Activated T-cell treated with anti-CD3 and anti-CD28 coated beads, Interleukin-2, amount 50 U/mL, for 48 hours (primary cell): ENCODE measurements at regions not wholly inside any gene's neighbourhood (a gene's known extent, or its start where the extent isn't known, plus 50 kb on each side); places are given as distances from the start of the nearest gene placed in this dataset.

ENCODE experiments used
- DNase-seq, 2 experiments: peaks; one replicate each; pipeline ENCODE4 v3.0.0-alpha.2; 2020

DNA sequence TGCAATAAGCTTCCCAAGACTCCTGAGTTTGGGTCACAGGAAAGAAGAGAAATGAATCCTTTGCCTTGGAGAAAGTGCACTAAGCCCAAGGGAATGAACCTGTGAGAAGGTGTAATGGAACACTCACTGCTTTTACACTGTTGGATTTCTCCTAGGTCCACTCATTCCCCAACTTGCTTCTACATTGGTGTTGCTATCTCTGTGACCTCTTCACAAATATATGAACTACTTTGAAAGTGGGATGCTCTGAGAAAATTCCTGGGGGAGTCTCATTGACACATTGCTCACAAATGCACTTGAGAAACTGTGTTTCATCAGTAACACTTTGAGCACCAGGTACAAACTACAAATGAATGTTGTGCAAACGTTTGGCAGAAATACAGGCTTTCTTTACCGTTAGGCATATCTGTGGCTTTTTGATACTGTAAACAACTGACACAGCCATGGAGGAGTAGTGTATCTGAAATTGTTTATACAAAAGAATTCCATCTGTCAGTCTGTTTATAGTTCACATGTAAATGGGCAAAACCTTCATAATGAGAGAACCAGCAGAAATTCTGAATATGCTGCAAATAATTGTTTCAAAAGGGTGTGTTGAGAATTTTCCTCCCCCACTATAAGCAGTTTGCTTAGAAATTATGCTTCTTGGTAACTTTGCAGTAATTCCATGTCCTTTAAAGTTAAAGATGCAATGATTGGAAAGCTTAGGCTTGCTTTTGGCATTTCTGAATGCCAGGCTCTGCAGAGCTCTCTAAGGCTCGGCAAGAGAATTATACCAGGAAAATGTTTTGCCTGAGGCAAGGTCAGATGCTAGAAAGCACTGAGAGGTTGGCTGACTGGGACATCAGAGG, 348.5 kb upstream of the DDHD1 start:
- DNase-seq, result no peak

DNA sequence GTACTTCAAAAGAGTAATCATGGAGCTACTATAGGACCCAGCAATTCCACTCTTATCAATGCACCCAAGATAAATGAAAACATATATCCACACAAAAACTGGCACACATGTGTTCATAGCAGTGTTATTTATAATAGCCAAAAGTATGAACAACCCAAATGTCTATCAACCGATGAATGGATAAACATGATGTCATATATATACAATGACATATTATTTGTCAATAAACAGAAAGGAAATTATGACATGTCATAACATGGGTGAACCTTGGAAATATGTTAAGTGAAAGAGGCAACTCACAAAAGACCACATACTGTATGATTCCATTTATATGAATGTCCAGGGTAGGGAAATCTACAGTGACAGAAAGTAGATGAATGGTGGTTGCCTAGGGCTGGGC, 347.1 kb upstream of the DDHD1 start:
- no peak for DNase-seq

DNA sequence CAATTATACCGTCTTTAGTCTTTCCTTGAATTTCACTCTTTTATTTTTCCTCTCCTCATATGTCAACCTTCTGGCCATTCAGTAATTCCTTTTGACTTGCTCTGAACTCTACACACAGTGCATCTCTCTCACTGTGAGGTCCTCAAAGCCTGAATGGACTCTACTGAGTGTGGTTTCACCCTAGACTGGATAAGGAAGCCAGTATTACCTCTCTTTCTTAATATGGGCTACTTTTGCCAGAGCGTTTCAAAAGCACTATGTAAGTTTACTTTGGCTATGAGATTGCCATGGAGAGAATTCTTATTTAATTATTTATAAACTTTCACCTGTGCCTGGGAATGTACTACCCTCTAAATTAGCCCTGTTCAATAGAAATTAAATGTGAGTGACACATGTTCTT, 343.5 kb upstream of the DDHD1 start:
- DNase-seq, result no peak

DNA sequence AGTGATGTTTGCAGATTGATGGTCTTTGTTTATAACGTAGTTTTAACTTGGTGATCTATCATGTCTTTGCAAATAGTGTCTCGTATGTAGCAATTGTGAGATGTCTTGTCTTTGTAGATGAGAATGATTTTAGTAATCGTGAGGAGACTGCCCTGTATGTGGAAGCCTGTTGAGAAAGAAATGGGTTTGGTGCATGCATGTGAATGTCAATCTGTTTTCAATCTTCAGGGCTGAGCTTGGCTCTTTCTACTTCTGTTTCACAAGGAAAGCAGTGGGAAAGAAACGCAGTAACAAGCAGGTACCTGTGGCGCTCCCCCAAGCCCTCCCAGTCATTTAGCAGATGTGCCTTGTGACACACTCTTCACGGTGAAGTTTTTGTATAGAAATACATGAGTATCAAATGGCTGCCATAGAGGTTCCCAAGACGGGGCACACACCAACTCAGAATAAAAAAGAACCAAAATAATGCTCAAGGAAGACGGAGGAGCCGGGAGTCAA, 342.8 kb upstream of the DDHD1 start:
- no peak for DNase-seq

DNA sequence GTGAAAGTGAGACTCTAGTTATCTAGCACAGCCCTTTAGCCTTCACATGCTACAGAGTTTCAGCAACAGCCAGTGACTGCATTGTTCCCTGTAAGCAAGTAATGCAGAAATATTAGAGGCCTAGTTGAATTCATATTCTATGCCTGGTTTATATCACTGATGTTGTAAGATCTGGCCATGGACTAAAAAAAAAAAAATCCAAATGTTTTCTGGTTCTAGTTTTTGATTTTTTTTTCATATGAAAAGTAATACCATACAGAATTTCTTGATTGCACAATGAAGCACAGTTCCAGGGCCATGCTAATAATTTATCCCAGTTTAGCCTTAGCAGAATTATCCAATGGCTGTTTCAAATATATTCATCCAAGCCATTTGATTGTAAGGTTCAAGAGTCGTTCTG, 341.5 kb upstream of the DDHD1 start:
- no peak for DNase-seq

DNA sequence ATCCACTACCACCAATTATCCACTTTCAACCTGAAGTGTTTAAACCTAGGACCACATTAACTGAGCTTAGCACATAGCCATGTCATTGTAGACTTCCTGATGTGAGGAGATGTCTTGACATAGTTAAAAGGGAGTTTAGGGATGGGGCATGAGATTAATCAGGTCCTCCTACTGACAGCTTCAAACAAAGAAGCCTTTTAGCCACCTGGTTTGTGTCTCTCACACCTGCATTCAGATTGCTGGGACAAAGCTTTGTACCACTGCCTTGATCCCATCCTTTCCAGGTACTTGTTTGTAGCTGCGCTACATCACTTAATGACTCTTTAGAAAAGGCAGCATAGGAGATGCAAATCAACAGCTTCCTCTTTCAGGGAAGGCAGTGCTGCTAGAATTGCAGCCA, 340.7 kb upstream of the DDHD1 start:
- DNase-seq, result no peak

DNA sequence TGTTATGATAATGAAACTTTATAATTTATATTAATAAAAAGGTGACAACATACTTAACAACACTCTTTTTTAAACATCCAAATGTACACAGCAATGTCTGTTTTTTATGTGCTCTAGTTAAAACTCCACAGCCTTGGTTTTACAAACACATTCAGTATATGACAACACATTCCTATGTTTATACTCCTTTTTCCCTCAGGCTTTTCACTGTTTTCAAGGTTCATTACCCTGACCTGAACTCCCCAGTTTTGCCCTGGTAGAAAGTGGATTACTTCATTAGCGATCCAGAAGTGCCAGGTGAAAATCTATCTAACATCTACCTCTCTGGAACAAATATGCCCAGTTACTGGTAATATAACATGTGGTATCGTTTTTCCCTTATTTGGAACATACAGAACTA, 340.2 kb upstream of the DDHD1 start:
- no peak for DNase-seq

DNA sequence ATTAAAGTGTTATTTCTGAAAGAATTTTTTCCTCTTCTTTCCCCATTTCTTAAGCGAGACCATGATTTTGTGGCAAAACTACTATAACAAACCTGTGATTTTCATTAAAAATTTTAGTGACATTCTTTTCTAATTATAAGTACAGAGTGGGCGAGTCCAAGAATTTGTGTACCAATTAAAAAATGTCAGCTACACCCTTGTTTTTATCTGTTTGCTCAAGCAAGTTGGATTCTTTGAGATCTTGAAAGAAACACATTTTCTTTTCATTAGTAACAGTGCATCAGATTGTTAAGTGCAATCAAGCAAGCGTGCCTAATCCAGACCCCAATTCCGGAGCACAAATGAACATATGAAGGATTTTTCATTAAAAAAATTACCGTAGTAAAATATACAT, 338.8 kb upstream of the DDHD1 start:
- no peak for DNase-seq

DNA sequence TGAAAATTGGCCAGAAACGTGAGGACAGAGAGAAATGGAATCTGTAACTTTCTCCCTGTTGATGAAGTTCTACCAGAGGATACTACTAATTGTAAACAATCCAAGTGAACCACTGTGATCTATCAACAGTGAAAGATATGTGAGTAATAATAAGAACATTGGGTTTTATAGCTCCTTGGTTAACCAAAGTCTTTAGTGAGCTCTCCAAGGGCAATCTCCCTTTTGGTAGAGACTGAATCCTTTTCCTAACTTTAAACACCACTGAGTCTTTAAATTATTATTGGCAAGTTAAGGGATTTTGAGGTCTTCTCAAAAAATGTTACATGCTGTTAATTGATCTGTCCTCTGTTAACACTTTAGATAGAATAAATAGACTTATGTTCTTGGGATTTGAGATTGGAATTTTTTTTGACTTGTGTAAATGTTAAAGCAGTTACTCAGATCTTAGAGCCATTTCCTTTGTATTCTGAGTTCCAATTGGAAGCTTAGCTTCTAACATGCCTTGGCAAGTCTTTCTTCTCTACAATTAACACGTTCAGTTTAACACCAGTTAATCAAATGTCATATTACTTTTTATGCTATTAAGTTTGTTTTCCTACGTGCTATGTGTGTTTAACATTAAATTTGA, 338.2 kb upstream of the DDHD1 start:
- no peak for DNase-seq

DNA sequence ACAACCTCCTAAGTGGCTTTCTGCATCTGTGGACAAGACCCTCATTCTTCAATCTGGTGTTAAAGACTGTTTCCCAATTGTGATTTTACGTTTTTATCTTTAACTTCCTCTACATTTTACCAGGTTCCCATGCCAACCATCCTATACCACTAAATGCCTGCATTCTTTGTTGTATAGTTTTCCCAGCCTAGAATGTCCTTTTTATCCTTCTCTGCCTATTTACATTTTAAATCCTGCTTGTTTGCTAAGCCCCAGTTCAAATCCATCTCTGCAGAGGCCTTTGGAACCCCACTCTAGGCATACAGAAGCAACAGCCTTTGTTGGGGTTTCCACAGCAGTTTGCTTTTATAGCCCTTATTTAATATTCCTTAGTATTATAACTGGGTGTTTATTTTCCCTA, 325.1 kb upstream of the DDHD1 start:
- DNase-seq, result no peak

DNA sequence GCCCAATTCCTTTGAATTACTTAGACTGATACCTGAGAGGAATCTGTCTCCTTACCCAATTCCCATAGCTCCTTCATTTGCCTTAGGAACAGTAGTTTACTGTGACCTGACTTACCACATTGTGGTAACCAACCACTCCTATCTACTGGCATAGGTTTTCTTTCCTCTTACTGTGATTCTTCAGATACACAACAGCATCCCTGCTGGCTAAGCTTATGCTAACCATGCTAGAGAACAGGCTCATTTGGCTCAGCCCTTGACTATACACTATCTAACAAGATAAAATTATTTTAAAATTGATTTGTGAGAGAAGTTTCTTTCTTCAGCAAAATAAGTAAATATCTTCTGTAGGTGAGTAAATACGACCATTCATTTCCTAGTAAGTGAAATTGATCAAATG, 320.4 kb upstream of the DDHD1 start:
- DNase-seq, result no peak

DNA sequence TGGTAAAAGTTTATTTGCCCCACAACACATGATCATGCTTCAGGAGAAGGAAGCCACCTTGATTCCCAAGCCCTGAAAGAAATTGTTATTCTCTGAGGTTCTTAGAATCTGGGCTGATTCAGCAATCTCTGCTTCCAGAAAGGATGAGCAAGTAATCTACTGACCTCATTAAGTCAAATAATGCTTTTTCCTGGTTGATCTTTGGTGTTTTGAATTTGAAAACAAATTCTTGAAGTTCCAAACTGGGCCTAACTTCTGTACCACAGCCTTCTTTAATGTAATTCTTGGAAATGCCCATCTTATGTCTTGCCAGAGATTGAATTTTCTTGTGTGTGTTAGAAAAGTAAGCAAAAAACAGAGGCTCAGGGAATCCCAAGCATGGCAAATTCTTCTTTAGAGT, 319.2 kb upstream of the DDHD1 start:
- DNase-seq, result no peak

DNA sequence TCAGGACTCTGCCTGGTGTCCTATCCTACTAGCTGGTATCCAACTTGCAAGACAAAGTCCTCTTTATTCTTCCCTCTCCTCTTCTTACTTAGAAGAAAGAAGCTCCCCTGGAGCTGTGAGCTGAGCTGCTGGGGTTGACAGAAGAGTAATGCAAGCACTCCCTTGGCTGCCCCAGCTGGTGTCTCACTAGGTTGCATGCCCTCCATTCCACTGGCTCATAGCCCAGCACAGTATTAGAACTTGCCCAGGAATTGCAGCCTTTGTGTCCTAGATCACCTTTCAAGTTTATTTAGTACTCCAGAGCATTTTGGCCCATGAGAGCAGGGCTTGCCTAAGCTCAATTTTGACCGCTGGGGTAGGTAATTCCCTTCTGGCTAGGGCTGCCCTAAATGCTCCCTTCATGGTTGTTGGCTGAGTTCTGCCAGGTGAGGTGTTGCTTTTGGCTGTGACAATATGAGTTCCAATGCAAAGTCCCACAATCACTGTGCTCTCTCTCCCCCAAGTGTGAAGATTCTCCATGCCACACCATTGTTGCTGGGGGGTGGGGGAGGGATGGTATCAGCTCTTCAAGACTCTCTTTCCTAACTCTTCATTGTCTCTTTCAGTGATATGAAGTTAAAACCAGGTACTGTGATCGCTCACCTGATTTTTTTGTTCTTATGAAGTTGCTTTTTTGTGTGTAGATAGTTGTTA, 317.4 kb upstream of the DDHD1 start:
- no peak for DNase-seq

DNA sequence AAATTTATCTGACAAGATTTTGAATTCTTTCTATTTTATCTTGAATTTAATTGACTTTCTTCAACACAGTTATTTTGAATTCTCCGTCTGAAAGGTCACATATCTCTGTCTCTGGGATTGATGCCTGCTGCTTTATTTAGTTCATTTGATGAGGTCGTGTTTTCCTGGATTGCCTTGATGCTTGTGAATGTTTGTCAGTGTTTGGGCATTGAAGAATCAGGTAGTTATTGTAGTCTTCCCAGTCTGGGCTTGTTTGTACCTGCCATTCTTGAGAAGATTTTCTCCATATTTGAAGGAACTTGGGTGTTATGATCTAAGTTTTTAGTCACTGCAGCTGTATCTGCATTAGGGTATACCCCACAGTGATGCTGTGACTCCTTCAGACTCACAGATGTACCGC, 315.8 kb upstream of the DDHD1 start:
- no peak for DNase-seq

DNA sequence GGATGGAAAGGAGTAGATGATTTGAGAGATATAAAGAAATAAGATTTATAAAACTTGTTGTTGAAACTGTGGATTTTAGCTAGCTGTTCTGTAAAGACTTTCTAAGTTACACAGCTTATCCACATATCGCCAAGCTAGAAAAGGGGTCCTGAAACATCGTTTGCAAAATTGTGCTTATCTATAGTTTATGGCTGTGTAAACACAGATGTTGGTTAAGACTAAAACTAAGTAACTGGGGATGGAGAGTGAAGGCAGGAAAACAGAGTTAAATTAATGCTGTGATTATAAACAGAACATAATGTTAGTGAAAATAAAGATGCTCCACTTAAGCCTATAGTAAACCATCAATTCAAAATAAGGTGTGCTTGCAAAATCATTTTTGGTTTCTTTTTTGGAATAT, 311.3 kb upstream of the DDHD1 start:
- DNase-seq, result no peak

DNA sequence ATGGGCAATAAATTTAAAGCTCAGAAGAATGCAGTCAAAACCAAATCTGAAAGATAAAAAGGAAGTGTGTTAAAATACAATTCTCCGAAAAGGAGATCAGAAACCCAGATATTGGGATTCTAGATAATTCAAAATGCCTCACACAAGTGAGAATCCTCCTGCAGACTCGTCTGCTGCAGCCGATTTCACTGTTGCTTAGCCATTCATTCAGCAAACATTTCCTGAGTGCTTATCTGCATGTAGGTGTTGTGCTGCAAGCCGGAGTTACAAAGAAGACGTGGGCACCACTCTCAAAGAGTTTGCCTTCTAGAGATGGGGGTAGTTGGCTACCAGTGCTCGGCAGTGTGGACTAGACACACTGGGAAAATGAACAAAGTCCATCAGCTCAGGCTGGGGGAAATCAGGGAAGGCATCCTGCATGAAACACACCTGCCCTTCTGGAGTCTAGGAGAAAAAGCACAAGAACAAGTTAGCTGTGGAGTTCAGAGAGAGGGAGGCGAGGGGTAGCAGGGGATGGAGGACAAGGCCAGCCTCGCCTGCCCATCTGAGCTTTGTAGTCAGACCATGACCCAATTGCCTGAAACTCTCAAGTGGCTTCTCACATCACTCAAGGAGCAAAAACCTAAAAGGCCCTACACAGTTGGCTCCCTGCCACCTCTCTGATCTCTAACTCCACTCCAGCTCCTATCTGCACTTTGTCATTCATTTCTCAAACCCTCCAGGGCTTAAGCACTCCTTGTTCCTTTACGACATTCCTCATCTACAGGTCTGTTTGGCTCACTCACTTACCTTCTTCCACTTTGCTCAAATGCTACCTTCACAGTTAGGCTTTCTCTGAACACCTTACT, 310.0 kb upstream of the DDHD1 start:
- DNase-seq, result no peak

DNA sequence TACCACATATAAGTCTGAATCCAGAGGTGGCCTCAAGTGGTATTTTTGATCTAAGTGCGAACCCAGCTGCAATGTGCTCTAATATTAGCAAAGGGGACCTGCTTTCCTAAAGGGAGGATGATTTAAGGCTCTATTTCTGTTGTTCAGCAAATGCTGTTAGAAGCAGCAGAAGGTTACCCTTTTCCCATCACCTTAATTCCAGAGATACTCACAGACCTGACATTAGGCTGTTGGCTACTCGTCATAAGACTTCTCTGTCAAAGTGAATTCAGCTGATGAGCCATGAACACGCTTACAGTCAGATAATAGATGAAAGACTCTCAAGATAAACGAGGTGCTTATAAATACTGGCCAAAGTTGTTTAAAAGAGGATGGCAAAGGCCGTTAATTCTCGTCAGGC, 308.7 kb upstream of the DDHD1 start:
- no peak for DNase-seq

DNA sequence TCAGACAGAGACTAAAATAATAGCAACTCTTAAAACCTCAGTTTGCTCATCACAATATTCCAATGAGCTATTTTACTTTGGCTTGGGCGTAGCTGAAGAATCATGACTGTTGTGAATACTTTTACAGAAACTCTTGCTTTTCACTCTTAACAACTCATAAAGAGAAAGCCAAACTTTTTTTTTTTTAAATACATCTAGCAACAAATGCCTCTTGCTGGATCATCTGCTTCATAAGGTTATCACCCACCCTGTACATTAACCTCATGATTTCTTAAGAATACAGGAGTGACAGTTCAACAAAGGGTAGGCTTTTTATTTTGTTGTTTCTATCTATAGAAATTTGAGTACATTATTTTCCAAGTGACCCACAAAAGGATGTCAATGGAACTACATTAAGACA, 307.4 kb upstream of the DDHD1 start:
- no peak for DNase-seq

DNA sequence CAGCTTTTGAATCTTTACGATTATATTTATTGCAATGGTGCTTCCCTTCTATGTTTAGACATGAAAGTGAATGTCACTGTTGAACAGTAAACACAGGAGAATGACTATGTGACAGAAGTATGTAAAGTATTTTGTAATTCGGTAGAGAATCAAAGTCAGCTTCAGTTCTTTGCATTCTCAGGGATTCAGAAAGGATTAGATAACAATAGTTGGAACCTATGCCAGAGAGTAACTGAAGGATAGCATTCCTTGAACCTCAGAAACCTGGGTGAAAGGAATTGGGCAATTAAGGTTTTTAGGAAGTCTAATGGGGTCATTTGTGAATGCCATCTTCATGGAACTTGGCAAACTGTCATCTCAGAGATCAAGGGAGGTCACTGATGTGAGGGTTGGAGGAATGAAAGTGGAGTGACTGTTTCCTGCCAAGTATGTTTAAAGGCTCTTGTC, 305.3 kb upstream of the DDHD1 start:
- no peak for DNase-seq

DNA sequence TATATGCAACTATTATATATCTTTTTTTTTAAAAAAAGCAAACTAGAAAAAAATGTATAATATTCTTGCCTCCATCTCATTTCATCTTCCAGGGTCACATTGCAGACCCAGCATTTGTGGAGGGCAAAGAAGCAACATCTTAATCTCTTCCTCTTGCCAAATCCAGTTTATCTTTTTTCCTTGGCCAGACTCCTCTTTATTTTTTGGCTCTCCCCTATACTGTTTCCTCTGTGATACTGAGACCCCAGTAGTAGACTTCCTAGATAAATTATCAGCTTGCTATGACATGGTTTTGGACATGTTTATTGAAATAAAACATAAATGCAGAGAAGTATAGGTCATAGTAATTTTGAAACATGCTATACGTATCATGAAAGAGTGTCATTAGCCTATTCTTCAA, 303.8 kb upstream of the DDHD1 start:
- no peak for DNase-seq

DNA sequence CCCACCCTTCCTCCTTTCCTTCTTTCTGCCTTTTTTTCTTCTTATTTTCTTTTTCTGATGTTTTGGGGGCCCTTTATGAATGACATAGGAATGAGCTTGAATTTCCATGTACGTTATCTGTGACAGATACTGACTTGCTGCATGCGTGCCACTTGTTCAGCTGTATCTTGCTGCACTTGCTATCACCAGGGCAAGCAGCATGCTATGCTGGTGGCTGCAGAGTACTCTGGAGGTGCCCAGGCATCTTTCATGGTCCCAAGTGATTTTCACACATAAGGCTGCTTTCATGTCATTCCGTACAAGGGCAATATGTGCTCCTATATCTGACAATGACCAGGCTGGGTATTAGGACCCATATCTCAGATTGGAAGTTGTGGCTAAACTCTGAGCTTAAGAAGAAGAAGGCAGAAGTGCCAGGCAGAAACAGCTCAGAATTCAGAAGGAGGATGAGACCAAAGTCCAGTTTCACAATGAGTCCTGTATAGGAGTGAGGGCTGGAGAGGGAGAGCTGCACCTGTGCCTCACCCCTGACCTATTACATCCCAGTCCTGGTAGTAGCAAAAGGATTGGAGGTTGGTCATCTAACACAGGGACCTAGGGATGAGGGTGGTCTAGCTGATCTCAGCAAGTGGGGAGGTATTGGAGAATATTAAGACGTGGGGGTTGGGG, 299.0 kb upstream of the DDHD1 start:
- no peak for DNase-seq

DNA sequence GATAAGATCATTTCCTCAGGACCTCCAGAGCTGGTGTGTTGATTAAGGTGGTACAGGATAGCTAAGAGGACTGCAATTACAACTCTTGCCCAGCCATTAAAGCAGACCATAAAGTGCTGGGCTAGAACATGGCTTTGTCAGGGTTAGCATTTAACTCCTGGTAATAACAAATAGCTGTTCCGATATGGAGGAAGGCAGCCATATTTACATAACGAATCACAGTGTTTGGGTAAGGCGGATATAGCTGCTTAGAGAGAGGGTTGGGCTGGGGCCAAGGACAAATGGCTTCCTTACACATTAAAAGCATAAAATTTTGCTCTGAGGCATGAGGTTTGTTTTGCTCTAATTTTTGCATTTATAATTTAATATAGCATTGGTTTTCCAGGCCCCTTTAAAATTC, 297.7 kb upstream of the DDHD1 start:
- DNase-seq, result no peak
